ENCODE measurements at regions not wholly inside any gene's neighbourhood (a gene's known extent, or its start where the extent isn't known, plus 50 kb on each side); places are given as distances from the start of the nearest gene placed in this dataset.
"Not testable (repeated sequence)": the region's sequence is repeated elsewhere in the genome, so short reads cannot be mapped to it uniquely, and the experiment has no call there.

DNA sequence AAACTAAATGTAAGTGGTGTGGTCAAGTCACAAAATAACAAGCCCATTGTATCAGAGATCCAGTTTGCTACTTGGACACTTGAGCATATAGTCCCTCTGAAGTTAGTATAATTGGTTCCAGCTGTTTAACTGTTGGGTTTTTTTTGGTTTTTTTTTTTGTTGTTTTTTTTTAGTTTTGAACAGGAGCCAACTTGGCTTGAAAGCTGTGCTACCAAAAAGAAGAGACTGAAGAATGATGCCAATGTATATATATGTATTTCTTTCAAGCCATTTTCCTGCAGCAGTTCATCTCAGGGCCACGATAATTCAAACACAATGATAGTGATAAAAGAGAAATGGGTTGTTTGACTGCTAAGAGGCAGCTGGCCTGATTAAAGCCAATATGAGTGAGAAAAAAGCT is 138.3 kb downstream of the PCDH18 start:
- no peak for DNase-seq (ENCODE audit: low read depth)

DNA sequence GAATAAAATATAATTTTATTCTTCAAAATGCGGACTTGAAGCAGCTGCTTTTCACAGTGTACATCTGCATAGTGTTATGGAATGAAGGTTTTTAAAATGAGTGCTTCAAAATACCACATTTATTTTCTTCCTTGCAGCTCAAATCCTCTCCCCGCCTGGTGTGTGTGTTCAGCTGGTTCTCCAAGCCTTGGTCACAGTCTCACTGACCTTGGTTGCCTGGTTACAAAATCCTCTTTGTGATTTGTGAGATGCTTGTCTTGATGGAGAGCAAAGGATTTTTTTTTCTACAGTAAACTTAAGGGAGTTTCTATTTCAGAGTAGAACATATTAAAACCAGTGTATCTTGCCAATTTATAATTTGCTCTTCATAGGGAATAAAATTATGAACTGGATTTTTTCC is 139.2 kb downstream of the PCDH18 start:
- no peak for DNase-seq (ENCODE audit: low read depth)

- DNase-seq (ENCODE audit: low read depth): no peak
Observed at GRCh38 chr4:137390707-137391106, 141.6 kb downstream of the PCDH18 start.

DNA sequence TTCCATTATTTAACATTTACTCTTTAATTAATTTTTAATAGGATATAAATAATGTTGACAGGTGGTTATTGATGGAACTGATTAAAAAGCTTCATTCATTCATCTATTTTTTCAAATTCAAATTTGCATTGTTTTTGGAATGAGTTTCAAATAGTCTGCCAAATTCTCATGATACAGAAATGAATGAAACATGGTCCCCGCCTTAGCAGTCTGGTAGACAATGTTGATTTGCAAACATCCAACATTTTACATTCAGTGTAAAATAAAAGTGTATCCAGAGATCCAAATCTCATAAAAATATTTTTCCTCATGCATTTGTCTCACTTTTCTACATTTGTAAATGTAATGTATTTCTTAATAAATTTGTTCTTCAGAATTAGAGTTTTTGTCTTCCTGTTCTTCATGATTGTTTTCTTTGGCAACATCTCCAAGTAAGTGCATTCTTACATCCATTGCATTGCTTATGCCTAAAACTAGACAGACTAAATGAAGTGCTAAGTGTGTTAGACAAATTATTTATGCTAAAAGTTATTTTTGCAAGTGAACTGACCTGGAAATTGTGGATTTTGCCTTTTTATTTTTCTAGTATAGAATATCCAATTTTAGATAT is 142.3 kb downstream of the PCDH18 start:
- DNase-seq (ENCODE audit: low read depth): no peak

- peak; percentile 41 for DNase-seq (ENCODE audit: low read depth)
Observed at GRCh38 chr4:137387924-137388323, 144.4 kb downstream of the PCDH18 start.

- DNase-seq (ENCODE audit: low read depth): no peak
Observed at GRCh38 chr4:137384476-137384875, 147.8 kb downstream of the PCDH18 start.

GRCh38 chr4:137378821-137379220 is 153.5 kb downstream of the PCDH18 start:
- DNase-seq (ENCODE audit: low read depth): no peak

GRCh38 chr4:137378393-137378792 is 153.9 kb downstream of the PCDH18 start:
- no peak for DNase-seq (ENCODE audit: low read depth)

DNA sequence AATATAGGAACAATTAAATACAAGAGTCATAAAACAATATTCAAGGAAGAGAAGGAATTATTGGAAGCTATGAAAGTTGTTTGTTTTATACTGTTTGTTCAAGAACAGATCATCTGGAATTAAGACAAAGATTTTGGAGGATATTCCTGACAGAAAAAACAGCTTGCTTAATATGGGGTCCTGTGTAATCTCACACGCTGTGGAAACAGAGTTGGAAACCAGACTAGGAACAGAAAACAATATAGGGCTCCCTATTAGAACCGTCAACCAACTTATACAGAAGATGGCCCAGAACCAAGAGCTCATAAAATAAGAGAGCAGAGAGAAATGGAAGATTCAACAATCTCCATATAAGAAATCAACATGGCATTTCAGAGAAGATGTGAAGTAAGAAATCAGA is 156.0 kb downstream of the PCDH18 start:
- DNase-seq (ENCODE audit: low read depth): no peak

- DNase-seq (ENCODE audit: low read depth): no peak
Observed at GRCh38 chr4:137375111-137375850, 157.0 kb downstream of the PCDH18 start.

- DNase-seq (ENCODE audit: low read depth): no peak
Observed at GRCh38 chr4:137370679-137371078, 161.6 kb downstream of the PCDH18 start.

DNA sequence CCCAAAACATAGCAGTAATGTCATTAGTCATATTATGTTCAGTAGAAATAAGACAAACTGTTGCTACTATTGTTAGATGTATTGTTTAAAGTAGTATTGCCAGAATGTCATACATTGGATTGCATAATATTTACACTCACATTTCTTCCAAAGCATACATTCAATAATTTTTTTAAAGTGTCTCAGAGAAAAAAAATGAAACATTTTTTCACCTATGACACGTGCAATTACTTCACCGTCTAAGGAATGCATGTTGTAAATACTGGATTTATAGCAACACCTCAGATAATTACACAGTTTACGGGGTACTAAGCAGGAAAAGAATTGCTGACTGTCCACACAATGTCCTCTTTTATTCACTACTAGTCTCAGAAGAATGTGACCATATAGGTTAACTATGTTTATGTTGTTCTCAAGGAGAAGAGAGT is 162.1 kb downstream of the PCDH18 start:
- peak; percentile 36 for DNase-seq (ENCODE audit: low read depth)

DNA sequence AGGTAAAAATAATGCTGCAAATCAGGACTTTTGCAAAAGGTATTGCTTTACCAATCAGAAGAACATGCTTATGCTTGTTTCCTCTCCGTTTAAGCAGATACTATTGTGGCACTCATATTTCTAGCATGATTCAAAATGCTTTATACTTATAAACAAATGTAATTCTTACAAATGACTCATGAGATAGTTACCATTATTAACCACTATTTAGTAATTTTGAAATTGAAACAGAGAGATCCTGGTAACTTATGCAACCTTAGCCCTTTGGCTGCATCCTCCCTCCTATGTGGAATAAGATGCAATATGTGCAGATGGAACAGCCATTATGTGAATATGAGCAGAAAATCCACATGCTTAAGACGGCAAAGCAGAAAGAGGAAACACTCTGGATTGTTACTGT is 164.7 kb downstream of the PCDH18 start:
- peak; percentile 26 for DNase-seq (ENCODE audit: low read depth)

DNA sequence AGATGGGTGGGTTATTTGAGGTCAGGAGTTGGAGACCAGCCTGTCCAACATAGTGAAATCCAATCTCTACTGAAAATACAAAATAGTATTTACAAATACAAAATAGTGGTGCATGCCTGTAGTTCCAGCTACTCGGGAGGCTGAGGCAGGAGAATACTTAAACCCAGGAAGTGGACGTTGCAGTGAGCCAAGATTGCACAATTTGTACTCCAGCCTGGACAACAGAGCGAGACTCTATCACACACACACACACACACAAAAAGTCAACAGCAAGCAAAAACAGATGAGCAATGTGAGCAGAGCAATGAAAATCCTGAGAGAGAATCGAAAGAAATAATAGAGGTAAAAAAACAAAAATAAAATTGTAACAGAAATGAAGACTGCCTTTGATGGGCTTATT is 168.8 kb downstream of the PCDH18 start:
- DNase-seq (ENCODE audit: low read depth): no peak

GRCh38 chr4:137361756-137362470 is 170.4 kb downstream of the PCDH18 start:
- DNase-seq (ENCODE audit: low read depth): no peak

DNA sequence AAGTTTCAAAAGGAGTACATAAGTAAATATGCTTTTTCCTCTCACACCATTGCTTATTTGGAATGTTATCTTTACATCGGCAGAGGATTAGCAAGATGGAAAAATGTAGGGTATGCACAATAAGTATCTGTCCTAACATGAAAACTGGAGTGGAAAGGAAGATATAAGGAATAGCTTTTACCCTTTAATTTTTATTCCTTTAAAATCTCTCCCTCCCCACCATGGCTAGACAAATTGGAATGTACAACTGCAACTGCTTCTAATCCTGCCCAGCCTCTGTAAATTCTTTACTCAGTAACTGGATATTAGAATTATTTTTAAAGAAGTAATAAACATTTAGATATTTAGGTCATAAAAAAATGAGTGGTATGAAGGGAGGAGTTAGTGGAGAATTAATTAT is 171.5 kb downstream of the PCDH18 start:
- DNase-seq (ENCODE audit: low read depth): no peak

- no peak for DNase-seq (ENCODE audit: low read depth)
Observed at GRCh38 chr4:137359691-137360315, 172.5 kb downstream of the PCDH18 start.

DNA sequence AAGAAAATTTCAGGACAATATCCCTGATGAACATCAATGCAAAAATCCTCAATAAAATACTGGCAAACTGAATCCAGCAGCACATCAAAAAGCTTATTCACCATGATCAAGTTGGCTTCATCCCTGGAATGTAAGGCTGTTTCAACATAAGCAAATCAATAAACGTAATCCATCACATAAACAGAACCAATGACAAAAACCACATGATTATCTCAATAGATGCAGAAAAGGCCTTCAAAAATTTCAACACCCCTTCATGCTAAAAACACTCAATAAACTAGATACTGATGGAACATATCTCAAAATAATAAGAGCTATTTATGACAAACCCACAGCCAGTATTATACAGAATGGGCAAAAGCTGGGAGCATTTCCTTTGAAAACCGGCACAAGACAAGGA is 177.7 kb downstream of the PCDH18 start:
- DNase-seq (ENCODE audit: low read depth): not testable (repeated sequence)

GRCh38 chr4:137347371-137347770 is 184.9 kb downstream of the PCDH18 start:
- DNase-seq (ENCODE audit: low read depth): no peak

- DNase-seq (ENCODE audit: low read depth): no peak
Observed at GRCh38 chr4:137345597-137345996, 186.7 kb downstream of the PCDH18 start.

DNA sequence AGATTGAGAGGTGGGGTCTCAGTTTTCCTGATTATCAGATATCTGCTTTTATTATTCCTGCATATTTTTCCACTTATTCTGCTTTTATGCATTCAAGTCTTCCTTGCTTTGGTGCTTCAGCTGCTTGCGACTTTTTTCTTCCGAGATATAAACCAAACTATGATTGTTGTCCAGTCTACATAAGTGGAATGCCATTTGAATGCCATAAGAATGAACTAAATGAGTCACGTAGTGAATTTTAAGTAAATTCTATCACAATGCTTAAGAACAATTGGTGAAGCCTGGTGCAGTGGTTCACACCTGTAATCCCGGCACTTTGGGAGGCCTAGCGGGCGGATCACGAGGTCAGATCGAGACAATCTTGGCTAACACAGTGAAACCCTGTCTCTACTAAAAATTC is 189.1 kb downstream of the PCDH18 start:
- DNase-seq (ENCODE audit: low read depth): no peak

DNA sequence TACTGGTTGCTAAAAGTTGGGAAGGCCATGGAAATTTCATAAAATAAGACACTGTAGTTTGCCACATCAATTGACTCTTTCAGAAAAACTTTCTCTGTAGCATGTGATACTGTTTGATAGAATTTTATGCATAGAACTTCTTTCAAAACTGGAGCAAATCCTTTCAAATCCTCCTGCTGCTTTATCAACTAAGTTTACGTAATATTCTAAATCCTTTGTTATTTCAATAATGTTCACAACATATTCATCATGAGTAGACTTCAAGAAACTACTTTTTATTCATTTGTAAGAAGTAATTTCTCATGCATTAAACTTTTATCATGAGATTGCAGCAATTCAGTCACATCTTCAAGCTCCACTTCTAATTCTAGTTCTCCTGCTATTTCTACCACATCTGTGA is 199.3 kb downstream of the PCDH18 start:
- no peak for DNase-seq (ENCODE audit: low read depth)

DNA sequence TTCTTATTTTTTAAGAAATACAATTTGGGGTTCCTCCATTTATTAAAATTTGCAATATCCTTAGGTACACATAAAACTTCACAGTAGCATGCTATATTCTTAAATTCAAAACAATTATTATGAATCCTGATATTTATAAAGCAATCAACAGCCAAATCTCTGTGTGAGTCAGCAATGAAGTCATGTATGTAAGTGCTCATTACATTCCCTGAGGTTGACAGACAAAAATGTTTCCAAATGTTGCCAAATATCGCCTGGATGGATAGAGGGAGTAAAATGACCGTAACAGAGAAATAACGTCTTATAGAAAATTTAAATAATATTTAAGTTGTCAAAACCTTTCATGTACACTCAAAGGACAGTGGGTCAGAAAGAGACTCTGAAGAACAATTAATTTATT is 220.0 kb downstream of the PCDH18 start:
- no peak for DNase-seq (ENCODE audit: low read depth)

Measured in non-pigmented ciliary epithelial cell (primary cell).